Erythroblast (primary cell): ENCODE measurements at regions not wholly inside any gene's neighbourhood (a gene's known extent, or its start where the extent isn't known, plus 50 kb on each side); places are given as distances from the start of the nearest gene placed in this dataset.

Experiments
- GATA1 ChIP-seq: IDR thresholded peaks from 2 replicates; pipeline ENCODE4 v1.6.1; 2011; ENCODE audit warnings: low read depth, mild to moderate bottlenecking, control low read depth, low read length, moderate library complexity
- POLR2A ChIP-seq: IDR thresholded peaks from 2 replicates; pipeline ENCODE4 v1.6.1; 2011; ENCODE audit warnings: mild to moderate bottlenecking, low read length

DNA sequence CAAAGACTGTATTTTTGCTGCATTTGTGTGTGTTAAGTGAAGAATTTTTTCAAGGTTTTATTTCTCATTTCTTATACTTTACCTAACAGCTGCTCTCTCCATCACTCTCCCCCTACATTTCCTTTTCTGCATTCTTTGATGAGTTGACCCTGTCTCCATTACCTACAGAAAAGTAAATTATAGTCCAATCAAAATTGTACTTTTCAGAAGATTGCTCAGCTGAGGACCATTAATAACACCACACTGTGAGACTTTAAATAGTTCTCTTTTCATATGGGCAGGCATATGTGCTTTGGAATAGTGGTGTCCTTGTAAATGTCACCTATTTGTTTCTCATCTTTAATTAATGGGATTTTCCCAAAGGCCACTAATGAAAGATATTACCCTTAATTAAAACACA is 234.7 kb upstream of the GPR149 start:
- TF ChIP-seq POLR2A, result no peak
- TF ChIP-seq GATA1, result no peak
